Transverse colon (tissue), 4 donors: ENCODE measurements at regions not wholly inside any gene's neighbourhood (a gene's known extent, or its start where the extent isn't known, plus 50 kb on each side); places are given as distances from the start of the nearest gene placed in this dataset.

Experiments
- DNase-seq: peaks from one replicate; pipeline ENCODE4 v3.0.0-alpha.2; 2019
- H3K27ac ChIP-seq, 4 donors: fragments of 200-600 bp; sonication (generic); 2 replicates each; pipeline ENCODE4 v1.5.1; 2016 to 2018; ENCODE audit warnings: inconsistent platforms in 4 of 4
- H3K27me3 ChIP-seq: fragments of 200-600 bp; sonication (generic); 2 replicates; pipeline ENCODE4 v1.5.1; 2017; ENCODE audit warnings: inconsistent platforms
- H3K36me3 ChIP-seq, 4 donors: fragments of 200-600 bp; sonication (generic); 2 replicates each; pipeline ENCODE4 v1.5.1; 2017 to 2019; ENCODE audit warnings: inconsistent platforms in 4 of 4
- H3K4me1 ChIP-seq, 4 donors: fragments of 200-600 bp; sonication (generic); 2 replicates each; pipeline ENCODE4 v1.5.1; 2017 to 2020; ENCODE audit warnings: inconsistent platforms in 4 of 4
- H3K4me3 ChIP-seq, 4 donors: fragments of 200-600 bp; sonication (generic); 1 replicate in 1 of 4; 2 replicates in 3 of 4; pipeline versions ENCODE4 v1.5.1 to v1.6.1; 2017 to 2019; ENCODE audit warnings: inconsistent platforms in 4 of 4
- H3K9me3 ChIP-seq, 2 donors: fragments of 200-600 bp; sonication (generic); 2 replicates each; pipeline ENCODE4 v1.5.1; 2017 to 2019; ENCODE audit warnings: inconsistent platforms in 2 of 2
- CTCF ChIP-seq, 5 experiments: fragments of 200-600 bp in 3 of 5; fragments of 450-650 bp in 2 of 5; sonication (generic) in 3 of 5; IDR thresholded peaks; 1 replicate in 2 of 5; 2 replicates in 3 of 5; pipeline ENCODE4 v1.5.1; 2016 to 2017; ENCODE audit warnings: antibody characterized with exemption in 5 of 5, inconsistent platforms in 3 of 5, mild to moderate bottlenecking in 2 of 5, moderate library complexity in 1 of 5
- EP300 ChIP-seq: sonication (generic); formaldehyde crosslinking; IDR thresholded peaks from one replicate; pipeline ENCODE4 v1.6.1; 2017; ENCODE audit warnings: antibody characterized with exemption, low read depth
- POLR2A ChIP-seq: fragments of 450-650 bp; IDR thresholded peaks from one replicate; pipeline ENCODE4 v1.6.1; 2016; ENCODE audit warnings: antibody characterized with exemption, mild to moderate bottlenecking, moderate library complexity
- POLR2AphosphoS5 ChIP-seq, 3 donors: sonication (generic); formaldehyde crosslinking; IDR thresholded peaks; one replicate each; pipeline ENCODE4 v1.6.1; 2016; ENCODE audit warnings: antibody characterized with exemption in 3 of 3
- WGBS, 2 donors: methylation state at CpG; one replicate each; pipeline ENCODE4 v1.1.5; 2018; ENCODE audit warnings: low coverage in 1 of 2; 5-methylcytosine and 5-hydroxymethylcytosine counted together
- in situ Hi-C, 4 donors: fragments of 200-750 bp; cut with MboI; loops; one replicate each; pipeline versions ENCODE4 v1.15.0 to v1.15.1; 2017; ENCODE audit warnings: low sequenced_read_pairs in 3 of 4, low pct_ligation_motif_present in 1 of 4, low pct_unique_long_range_greater_than_20kb in 1 of 4
- intact Hi-C: fragments of 100-400 bp; cut with DNase I; formaldehyde crosslinking; loops from one replicate; pipeline ENCODE4 v1.15.1; 2023; ENCODE audit warnings: low total_unique reads

- intact Hi-C loops = no loop called here
Observed at GRCh38 chr2:228840743-228841114, 430.4 kb downstream of the PID1 start.

GRCh38 chr2:228840113-228840742, 430.9 kb downstream of the PID1 start:
- 79 to 81% methylated on average over 6 of the region's 6 CpGs for whole genome bisulfite sequencing, 2 donors
- H3K4me3 ChIP-seq = no peak overlapping the region
- in situ Hi-C loops = no loop called here
- no peak overlapping the region for H3K27ac ChIP-seq
- no peaks in the 10 kb centered on the region for H3K27me3 ChIP-seq
- no peaks in the 10 kb centered on the region for H3K4me1 ChIP-seq
- no peak for DNase-seq
- intact Hi-C loops = no loop called here
- no peak for TF ChIP-seq POLR2A
- TF ChIP-seq POLR2AphosphoS5 (IDR thresholded peaks at IDR 0.05) = no peak
- no peak for TF ChIP-seq CTCF (IDR thresholded peaks at IDR 0.05)
- no peak for TF ChIP-seq EP300
- no peaks in the 10 kb centered on the region for H3K9me3 ChIP-seq
- no peaks in the 10 kb centered on the region for H3K36me3 ChIP-seq

More at GRCh38 chr2:228840743-228841114, 430.4 kb downstream of the PID1 start:
- no peak for DNase-seq
- Histone ChIP-seq H3K9me3 (no peaks in the 10 kb centered on the region), H3K27me3 (no peaks in the 10 kb centered on the region), H3K36me3 (no peaks in the 10 kb centered on the region), H3K4me1 (no peaks in the 10 kb centered on the region), H3K4me3 (no peak overlapping the region), H3K27ac (no peak overlapping the region)
- in situ Hi-C loops = no loop called here
- whole genome bisulfite sequencing, 2 donors = 67 to 90% methylated on average over 1 to 4 of the region's 4 CpGs
- TF ChIP-seq EP300 = no peak
- TF ChIP-seq CTCF (IDR thresholded peaks at IDR 0.05) = no peak

- no peak overlapping the region for H3K27ac ChIP-seq
- WGBS, 2 donors = 13 to 37% methylated on average over 3 of the region's 3 CpGs
Observed at GRCh38 chr2:228839421-228839876, 431.6 kb downstream of the PID1 start.

GRCh38 chr2:228838819-228839218, 432.3 kb downstream of the PID1 start:
- Histone ChIP-seq H3K9me3 (no peaks in the 10 kb centered on the region), H3K4me3 (no peak overlapping the region), H3K36me3 (no peaks in the 10 kb centered on the region), H3K27ac (no peak overlapping the region), H3K27me3 (no peaks in the 10 kb centered on the region), H3K4me1 (no peaks in the 10 kb centered on the region)
- in situ Hi-C loops = no loop called here
- intact Hi-C loops = no loop called here
- no peak for TF ChIP-seq EP300
- TF ChIP-seq CTCF (IDR thresholded peaks at IDR 0.05) = no peak
- no peak for TF ChIP-seq POLR2AphosphoS5 (IDR thresholded peaks at IDR 0.05)
- TF ChIP-seq POLR2A = no peak
- DNase-seq = no peak
- WGBS, 2 donors = 44 to 52% methylated on average over 4 of the region's 4 CpGs

More at GRCh38 chr2:228839421-228839876, 431.6 kb downstream of the PID1 start:
- TF ChIP-seq POLR2A = no peak
- no peak for TF ChIP-seq POLR2AphosphoS5 (IDR thresholded peaks at IDR 0.05)
- no peak for TF ChIP-seq EP300
- no peak for TF ChIP-seq CTCF (IDR thresholded peaks at IDR 0.05)
- Histone ChIP-seq H3K4me3 (no peak overlapping the region), H3K36me3 (no peaks in the 10 kb centered on the region), H3K27me3 (no peaks in the 10 kb centered on the region), H3K4me1 (no peaks in the 10 kb centered on the region), H3K9me3 (no peaks in the 10 kb centered on the region)
- no peak for DNase-seq
- intact Hi-C loops = no loop called here
- in situ Hi-C loops = no loop called here
